ENCODE measurements at regions not wholly inside any gene's neighbourhood (a gene's known extent, or its start where the extent isn't known, plus 50 kb on each side); places are given as distances from the start of the nearest gene placed in this dataset.

DNA sequence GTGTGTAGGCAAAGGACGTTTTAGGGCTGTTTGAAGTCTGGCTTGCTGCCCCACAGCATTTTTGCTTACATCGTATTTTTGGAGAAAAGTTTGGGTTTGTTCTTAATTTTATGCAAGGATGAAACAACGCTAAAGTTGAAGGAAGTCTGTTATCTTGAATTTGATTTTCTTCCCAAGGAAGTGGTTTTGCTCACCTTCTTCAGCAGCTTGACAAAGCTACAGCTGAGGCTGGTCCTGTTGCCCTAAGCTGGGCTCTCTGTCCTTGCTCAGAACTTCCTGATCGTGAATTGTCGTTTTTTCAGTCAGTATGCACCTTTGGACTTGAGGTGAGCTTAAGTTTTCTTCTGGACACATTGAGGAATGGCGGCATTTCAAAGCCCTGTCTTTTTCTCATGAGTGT is 62.1 kb upstream of the GSX1 start:
- TF ChIP-seq POLR2A (IDR thresholded peaks at IDR 0.05; ENCODE audit: low read depth, low read length): no peak
- TF ChIP-seq, protein P1, sequence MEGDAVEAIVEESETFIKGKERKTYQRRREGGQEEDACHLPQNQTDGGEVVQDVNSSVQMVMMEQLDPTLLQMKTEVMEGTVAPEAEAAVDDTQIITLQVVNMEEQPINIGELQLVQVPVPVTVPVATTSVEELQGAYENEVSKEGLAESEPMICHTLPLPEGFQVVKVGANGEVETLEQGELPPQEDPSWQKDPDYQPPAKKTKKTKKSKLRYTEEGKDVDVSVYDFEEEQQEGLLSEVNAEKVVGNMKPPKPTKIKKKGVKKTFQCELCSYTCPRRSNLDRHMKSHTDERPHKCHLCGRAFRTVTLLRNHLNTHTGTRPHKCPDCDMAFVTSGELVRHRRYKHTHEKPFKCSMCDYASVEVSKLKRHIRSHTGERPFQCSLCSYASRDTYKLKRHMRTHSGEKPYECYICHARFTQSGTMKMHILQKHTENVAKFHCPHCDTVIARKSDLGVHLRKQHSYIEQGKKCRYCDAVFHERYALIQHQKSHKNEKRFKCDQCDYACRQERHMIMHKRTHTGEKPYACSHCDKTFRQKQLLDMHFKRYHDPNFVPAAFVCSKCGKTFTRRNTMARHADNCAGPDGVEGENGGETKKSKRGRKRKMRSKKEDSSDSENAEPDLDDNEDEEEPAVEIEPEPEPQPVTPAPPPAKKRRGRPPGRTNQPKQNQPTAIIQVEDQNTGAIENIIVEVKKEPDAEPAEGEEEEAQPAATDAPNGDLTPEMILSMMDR (IDR thresholded peaks at IDR 0.05; ENCODE audit: extremely low read depth in 1 of 2, insufficient read depth in 1 of 2, low read depth in 1 of 2, low read length in 2 of 2): no peak
- no peak for TF ChIP-seq EZH2 (IDR thresholded peaks at IDR 0.05; ENCODE audit: borderline replicate concordance, low read depth, low read length, severe bottlenecking)
- no peak for TF ChIP-seq POLR2AphosphoS5 (IDR thresholded peaks at IDR 0.05; ENCODE audit: insufficient read depth, low read depth, low read length)
- TF ChIP-seq, protein P2, sequence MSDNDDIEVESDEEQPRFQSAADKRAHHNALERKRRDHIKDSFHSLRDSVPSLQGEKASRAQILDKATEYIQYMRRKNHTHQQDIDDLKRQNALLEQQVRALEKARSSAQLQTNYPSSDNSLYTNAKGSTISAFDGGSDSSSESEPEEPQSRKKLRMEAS (IDR thresholded peaks at IDR 0.05; ENCODE audit: insufficient read depth, insufficient read length): no peak
- no peak for TF ChIP-seq FOS (IDR thresholded peaks at IDR 0.05; ENCODE audit: borderline replicate concordance, insufficient read depth, low read length)
- no peak for TF ChIP-seq MYC (IDR thresholded peaks at IDR 0.05; ENCODE audit: low read depth, low read length)

All from endothelial cell of umbilical vein (primary cell).